ENCODE measurements at regions not wholly inside any gene's neighbourhood (a gene's known extent, or its start where the extent isn't known, plus 50 kb on each side); places are given as distances from the start of the nearest gene placed in this dataset.

DNA sequence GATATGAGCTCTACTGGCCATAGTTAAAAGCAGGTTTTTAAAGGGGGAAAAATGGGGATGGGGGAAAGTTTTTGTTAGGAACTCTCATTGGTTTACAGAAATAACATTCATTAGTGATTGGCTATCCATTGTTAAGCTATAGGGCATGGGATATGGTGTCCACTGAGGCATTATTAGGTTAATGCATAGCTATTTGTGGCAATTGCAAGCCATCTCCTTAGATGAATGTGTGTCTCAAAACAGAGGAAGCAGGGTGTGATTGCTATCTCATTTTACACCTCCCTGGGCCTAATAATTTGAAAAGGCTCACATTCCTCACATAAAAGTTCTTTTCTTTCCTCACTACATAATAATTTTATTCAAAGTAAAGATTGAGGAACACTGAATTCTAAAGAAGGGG lies 396.6 kb downstream of the TAFA4 start:
- TF ChIP-seq POLR2A (IDR thresholded peaks at IDR 0.05; ENCODE audit: extremely low read depth, insufficient read length) (no peak), CTCF (IDR thresholded peaks at IDR 0.05; ENCODE audit: low read depth, low read length) (no peak), MAX (IDR thresholded peaks at IDR 0.05; ENCODE audit: low read depth, low read length) (no peak)

Measured in NB4 (cell line).